HG02623 (cell line): ENCODE measurements at regions not wholly inside any gene's neighbourhood (a gene's known extent, or its start where the extent isn't known, plus 50 kb on each side); places are given as distances from the start of the nearest gene placed in this dataset.
"Not testable (repeated sequence)": the region's sequence is repeated elsewhere in the genome, so short reads cannot be mapped to it uniquely, and the experiment has no call there.

Experiments
- ATAC-seq: cut with Tn5 transposase; IDR thresholded peaks from one replicate; pipeline ENCODE4 v1.9.1; 2021; ENCODE audit warnings: moderate library complexity; ENCODE audit not compliant: unreplicated experiment

DNA sequence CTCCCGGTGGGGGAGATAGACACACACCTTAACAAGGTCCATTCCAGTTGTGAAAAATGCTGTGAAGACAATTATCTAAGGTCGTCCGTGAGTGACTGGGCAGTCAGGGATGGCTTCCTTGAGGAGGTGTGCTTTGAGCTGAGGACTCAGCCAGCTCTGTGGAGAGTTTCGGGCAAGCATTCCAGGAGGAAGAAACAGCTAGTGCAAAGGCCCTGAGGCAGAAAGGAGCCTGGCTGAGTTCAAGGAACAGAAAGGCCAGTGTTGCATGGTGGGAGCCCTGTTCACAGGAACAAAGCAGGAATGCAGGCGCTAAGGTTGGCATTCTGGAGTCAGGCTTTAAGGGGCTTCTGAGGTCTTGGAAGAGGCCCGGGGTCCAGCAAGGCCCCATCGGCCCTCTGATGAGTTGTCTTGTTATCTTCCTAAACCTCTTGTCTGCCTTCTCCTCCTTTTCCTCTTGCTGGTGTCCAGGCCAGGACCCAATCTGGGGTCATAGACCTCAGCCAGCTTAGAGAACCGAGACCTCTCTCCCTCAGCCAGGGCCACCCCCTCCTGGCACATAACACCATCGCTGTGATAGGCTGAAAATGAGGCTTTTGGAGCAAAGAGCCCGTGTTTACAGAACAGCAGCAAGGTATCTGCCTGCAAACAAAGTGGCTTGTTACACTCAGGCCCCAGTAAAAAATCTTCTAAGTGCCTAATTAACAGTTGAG lies 270.2 kb upstream of the MVB12B start:
- no peak for ATAC-seq

DNA sequence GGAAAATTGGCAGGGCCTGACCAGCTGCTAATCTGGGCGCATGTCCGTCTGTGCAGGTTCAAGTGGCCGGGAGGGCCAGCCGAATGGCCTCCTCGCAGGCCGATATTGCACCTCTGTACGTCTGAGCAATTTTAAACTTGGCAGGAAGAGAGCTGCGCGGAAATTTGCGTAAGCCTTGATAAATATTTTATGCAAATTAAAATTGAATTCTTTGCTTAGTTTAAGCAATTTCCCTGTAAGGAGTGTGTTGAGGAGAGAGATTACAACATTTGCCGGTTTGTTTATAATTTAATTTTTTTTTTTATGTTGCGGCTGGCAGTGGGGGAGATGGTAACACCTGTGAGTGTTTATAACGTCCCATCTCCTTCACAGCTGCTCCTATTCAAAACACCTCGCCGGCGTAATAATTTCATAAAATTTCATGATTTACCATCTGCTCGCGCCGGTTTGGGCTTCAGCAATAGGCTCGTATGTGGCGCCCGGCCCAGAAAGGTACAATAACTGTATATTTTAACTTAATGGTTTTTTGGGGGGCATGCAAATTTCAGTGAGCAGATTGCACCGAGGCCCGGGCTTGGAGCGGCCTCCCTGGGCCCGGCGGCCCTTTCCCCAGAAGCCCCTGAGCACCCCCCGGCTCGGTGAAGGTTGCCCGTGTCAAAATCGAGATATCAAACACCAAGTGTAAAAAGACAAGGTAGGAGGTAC lies 269.4 kb upstream of the MVB12B start:
- ATAC-seq = no peak

DNA sequence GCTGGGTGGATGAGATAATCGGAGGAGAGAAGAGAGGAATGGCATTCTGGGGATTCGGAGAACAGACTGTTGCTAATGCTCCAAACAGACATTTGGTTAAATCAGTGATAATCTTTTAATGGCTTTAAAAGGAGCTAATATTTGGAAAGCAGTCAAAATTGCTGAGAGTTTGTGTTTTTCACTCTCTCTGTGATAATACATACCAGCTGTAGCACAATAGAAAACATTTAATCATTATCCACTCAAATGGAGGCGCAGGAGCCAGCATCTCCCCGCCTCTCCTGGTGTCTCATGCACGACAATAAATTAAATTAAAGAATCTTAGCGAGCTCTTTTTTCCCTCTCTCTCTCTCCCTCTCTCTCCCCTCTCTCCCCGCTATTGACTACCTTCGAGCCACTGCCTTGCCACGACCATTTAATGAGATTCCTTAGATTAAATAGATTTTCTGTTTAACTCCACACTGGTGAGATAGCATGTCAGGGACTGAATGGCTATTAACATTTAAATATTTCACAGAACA lies 268.6 kb upstream of the MVB12B start:
- no peak for ATAC-seq

DNA sequence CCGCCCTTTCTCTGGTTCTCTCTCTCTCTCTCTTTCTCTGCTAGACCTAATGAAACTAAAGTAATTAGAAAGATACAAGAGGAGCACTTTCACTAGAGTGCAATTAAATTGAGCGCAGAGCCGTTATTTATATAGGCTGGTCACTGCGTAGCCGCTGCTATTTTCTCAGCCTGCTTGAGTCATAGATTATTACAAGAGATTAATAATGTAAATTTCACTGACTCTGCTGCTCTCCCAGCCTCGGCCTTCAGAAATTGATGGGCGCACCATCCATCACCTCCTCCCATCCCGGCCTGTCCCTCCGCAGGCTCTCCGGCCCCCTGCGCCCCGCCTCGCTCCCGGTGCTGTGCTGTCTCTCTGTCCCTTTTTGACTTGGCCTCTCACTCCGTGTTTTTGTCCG lies 268.0 kb upstream of the MVB12B start:
- no peak for ATAC-seq

DNA sequence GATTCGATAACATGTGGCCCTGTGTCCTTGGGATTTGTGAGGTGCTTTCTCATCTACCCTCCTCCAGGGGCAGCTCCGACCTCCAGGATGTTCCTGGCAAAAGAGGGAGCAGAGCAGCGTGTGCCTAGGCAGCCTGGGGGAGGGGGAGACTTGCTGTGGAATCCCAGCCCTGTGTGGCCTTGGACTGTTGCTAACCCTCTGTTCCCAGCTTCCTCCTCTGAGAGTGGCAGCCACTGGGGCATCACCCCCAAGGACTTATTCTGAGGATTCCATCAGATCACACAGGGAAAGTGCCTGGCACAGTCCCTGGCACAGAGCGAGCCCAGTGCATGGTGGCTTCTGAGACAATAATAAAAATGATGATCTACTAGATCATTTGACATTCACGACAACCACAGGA lies 265.1 kb upstream of the MVB12B start:
- no peak for ATAC-seq

DNA sequence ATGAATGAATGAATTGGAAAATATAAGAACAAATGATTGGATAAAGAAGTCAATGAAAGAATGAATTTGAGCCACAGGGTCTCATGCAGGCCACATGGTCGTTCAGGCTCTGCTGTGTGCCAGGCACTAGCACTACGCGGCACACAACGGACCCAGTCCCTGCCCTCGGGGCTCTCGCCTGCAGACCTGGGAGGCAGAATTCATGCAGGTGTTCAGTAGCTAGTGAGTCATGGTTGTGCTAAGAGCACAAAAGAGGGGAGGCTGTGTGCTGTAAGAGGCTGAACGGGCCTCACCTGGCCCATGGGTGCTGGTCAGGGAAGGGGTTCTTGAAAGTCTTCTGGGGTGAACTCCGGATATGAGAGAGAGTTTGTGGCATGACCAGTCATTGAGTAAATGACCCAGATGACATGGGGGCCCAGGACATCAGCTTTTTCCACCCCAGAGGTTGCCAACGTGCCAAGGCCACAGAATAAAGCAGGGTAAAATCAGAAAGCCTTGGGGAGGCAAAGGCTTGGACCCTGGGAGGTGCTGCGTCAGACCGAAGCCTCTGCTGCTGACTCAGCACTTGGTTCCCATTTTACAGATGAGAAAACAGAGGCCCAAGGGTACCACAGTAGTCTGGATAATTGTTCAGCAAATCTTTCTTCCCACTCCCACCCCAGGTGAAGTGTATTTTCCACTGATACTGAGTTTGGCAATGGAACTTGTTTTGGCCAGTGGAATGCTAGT lies 264.3 kb upstream of the MVB12B start:
- ATAC-seq = no peak

DNA sequence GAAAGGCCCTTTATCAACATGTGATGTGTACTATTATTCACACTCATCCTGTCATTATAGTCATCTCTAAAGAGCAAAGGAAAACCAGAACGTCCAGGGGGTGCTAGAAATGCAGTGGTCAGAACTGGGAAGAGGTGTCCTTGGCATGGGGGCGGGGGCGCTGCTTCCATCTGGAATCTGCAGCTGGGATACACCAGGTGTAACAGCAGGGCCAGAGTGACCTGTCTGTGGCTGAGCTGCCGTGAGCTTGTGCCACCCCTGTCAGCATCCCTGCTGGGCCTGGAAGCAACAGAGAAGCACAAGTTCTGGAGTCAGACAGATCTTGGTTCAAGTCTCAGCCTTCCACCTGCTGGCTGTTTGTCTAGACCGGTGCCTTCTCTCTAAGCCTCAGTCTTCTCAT lies 263.3 kb upstream of the MVB12B start:
- ATAC-seq = no peak

DNA sequence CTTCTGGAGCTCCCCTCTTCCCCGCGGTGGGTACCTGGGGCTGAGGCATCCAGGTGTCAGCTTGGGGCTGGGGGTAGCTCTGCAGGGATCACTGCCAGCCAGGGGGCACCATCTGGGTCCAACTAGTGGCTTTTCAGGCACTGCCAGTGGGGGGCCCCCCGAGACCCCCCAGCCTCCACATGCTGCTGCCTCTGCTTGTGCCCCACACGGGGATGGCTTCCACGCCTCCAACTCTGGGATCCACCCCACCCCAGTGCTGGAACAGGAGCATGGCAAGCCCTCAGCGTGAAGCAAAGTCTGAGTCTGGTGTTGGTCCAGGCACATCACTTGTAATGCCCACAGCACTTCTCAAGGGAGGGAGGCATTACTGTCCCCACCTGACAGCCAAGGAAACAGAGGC lies 260.5 kb upstream of the MVB12B start:
- no peak for ATAC-seq

DNA sequence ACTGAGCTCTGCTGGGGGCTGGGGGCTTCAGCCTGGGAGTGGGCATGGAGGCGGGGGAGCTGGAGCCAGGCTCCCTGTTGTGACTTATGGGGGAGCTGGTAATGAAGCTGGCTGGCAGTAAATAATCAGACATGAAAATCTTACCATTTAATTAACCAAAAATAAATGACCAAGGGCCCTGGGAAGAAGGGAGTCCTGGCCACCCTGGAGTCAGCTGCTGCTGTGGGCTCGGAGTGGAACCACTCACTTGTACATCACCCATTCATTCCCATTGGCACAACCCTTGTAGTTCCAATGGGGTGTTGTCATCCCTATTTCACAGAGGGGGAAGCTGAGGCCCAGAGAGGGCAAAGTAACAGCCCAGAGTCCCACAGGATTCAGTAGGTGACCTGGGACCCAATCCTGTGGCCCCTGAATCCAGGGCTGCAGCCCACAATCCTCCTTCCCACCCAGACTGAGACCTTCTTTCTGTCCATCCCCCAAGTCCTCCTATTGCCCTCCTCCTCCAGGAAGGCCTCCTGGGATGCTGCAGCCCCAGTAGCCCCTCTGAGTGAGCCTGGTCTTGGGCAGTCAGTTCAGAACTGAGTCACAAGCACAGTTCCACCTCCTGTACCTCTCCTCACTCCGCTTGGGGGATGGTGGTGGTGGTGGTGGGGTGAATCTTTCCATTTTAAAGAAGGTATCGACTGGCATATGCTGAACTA lies 259.4 kb upstream of the MVB12B start:
- no peak for ATAC-seq

DNA sequence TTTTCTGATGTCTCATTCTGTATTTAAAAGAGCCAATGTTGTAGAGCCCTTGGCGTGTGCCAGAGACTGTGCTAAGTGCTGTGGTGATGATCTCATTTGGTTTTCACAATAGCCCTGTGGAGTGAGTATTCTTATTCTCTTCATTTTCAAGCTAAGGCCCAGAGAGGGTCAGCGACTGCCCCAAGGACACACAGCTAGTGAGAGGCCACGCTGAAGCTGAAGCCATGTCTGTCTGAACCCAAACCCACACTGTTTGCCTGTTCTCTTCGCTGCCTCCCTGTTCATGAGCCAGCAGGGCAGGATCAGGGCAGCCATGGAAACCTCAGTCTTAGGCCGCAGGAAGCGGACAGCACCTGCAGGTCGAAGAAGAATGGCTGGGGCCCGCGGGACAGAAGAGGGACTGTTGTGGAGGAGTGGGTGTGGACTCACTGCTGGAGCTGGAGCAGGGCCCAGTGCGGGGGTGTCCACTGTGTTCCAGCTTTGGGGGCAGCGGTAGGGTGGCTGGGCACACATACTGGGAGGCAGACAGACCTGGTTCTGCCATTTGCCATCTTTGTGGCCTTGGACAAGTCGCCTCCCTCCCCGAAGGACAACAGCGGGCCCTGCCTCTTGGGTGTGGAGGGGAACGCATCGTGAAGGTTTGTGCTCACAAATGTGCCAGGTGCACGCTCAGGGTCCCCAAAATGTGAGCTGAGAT lies 257.9 kb upstream of the MVB12B start:
- no peak for ATAC-seq

DNA sequence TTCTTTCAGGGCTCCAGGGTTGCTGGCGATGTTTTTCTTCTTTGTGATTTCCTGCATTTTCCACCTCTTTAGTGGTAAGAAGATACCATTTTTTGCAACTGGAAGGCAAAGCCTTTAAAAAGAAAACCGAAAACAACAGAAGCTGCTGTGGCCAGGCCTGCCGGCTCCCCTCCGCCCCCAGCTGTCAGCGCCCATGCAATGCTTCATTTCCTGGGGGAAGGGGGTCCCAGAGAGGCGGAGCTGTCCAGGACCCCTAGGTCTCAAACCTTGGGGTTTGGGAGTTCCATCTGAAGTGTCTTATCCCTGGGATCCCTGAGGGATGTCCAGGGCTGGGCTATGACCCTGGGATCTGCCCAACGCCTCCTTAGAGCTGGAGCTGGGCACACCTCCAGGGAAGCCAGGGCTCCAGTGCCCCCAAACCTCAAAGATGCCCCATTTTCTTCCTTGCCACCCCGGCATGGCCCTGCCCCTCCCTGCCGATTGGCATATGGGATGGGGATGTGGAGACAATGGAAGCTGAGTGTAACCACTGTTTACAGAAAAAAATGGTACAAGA lies 257.2 kb upstream of the MVB12B start:
- ATAC-seq = no peak

DNA sequence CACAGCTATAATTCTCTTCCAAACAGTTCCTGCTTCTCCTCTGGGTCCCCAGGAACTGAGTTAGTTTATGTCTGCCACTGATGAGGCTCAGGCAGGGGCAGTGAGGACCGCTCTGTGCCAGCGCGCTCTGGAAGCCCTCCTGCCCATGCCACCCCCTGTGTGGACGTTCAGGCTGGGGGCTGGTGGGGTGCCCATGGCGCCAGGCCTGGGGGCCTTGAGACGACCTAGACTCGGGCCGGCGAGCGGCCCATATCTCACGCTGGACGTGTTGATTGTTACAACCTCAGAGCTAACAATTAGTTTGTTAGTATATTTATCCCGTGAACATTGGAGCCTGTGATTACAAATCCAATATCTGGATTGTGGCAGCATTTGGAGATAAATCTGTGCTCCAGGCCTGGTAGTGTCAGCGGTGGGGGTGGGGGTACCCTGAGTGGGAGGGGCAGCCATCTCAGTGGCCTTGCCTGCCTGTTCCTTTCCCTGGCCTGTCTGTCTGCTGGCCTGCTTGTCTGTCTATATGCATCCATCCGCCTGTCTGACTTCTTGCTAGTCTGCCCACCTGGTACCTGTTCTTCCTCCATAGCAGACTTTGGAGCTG lies 256.5 kb upstream of the MVB12B start:
- ATAC-seq = no peak

DNA sequence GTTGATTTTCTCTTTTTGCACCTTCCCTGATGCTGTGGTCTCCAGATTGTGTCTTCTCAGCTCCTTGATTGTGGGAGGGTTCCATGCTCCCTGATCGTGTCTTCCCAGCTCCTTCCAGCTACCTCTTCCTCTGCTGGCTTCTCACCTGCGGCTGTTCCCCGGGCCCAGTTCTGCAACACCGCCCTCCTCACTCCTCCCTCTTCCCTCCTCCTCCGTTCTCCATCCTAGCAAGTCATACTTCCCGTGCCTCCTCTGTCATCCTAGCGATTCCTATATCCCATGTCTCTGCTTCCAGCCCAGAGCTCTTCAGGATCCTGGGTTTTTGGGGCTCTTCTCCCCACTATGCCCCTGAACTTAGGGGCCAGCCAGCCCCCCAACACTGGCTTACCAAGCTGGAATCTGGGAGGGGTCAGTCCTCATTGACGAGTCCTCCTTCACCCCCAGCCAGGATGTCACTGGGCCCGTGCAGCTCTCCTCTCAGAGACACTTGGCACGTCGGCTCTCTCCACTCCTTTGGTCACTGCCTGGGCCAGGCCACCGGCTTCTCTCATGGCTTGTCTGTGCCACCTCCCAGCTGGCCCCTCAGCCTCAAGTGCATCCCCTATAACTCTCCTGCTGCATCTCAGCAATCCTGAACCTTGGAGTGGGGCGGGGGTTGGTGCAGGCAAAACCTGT lies 255.4 kb upstream of the MVB12B start:
- no peak for ATAC-seq

DNA sequence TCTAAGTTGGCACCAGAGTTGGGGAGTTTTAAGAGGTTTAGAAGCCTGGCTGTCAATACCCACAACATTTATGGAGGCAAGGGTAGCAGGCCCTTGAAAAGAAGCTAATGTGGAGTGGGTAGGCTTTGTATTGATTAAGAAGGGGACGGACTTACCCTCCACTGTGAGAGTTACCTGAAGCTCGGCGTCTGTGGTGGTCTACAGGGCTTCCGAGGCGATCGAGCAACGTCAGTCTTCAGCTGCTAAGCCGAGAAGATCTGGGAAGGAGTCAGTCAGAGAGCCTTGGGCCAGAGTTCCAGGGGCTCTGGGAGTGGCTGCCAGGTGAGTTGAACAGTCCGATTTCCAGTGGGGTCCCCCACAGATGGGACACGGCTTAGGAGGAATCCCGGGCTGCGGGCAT lies 249.0 kb upstream of the MVB12B start:
- not testable (repeated sequence) for ATAC-seq

DNA sequence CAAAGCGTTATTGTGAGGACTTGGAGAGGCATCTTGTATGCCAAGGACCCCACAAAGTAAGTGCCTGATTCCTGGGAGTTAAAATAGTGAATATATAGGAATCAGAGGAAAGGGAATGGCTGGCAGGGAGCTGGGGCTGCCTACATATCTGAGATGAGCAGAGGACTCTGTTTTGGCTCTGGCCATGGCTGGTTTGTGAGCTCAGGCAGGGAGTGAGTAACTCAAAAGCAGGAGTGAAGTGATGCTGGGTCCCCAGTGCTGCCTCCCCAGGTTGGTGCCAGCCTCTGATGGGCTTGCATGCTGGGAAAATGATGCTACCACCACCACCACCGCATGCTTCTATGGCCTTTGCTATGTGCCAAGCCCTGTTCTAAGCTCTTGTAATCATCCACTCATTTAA lies 246.0 kb upstream of the MVB12B start:
- no peak for ATAC-seq

DNA sequence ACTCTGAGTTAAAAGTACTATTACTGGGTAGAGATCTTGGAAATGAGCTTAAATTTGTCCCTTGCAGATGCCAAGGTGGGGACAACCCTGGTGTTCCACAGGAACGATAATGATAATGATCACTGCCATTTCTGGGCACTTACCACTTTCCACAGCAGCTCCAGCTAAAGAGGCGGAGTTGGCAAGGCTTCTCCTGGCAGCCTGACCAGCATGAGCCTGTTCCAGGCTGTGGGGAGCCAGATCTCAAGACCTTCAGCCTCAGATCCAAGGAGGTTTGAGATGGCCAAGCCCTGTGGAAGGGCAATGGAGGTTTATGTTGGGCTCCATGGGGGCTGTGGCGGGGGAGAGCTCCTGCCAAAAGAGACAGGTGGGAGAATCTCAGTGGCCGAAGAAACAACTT lies 244.9 kb upstream of the MVB12B start:
- ATAC-seq = no peak

DNA sequence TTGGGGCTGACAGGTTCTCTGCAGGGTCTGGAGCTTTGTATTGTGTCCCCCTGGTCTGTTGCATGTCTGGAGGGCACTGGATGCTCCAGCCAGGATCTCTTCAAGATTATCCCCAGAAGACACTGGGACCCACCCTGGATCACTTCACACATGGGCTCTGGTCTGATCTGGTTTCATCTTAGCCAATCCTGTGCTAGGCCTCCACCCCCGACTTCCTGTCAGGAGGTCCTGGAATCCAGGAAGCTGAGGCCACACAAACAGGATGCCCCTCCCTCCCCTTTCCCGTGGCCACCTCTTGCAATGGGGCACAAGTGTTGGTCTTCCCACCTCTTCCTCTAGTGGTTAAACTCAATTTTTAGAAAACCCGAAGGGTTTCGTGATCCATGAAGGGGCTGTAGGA lies 242.6 kb upstream of the MVB12B start:
- ATAC-seq = no peak

DNA sequence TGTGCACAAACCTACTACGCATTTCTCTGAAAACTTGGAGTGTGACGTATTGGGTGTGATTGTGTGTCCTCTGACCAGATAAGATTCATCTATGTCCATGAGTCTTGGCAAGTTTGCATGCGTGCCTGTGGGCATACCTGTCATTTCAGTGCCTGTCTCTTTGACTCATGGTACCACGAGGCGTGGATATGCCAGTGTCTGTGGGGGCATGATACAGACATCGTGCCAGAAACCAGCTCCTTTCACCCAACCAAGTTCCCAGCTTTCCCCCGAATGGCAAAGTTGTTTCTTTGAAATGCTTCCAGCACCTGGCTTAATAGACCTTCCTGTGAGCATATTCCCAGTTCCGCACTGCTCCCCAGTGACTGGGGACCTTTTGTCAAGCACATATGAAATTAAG lies 241.9 kb upstream of the MVB12B start:
- ATAC-seq = no peak

DNA sequence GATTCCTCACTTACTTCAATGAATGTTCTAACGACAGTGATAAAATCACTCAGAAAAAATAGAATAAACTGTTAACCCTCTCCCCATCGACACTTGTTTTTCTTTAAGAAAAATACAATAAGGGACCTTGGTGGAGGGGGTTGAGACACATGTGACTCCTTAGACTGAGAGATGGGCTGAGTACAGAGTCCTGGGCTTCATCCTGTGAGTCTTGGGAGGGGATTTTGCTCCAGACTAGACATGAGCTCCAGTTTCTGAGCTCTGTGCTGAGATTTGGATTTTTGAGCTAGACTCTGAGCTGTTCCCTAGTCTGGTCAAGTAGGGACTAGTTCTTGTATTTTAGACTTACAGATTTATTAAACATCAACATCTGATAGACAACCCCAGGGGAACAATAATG lies 241.5 kb upstream of the MVB12B start:
- ATAC-seq = no peak
